Panc1 (cell line): ENCODE measurements at regions not wholly inside any gene's neighbourhood (a gene's known extent, or its start where the extent isn't known, plus 50 kb on each side); places are given as distances from the start of the nearest gene placed in this dataset.

Source experiments
- ATAC-seq: fragments of 200-7000 bp; cut with Tn5 transposase; 2 replicates; pipeline ENCODE4 v1.9.1; 2020; ENCODE audit warnings: mild to moderate bottlenecking, moderate library complexity
- BruUV-seq: library from RNA; stranded (reverse); fragments of 400-500 nt; replicated peaks from 2 replicates; lab custom pipeline; 2021; lab: Mats Ljungman, UMichigan
- CTCF ChIA-PET: fragments of 300-600 bp; sonication (Branson Sonifier 250); formaldehyde crosslinking; loops from one replicate; lab custom pipeline; 2022; ENCODE audit warnings: antibody characterized with exemption; lab: Charles Lee
- POLR2A ChIA-PET: fragments of 300-600 bp; sonication (Branson Sonifier 250); formaldehyde crosslinking; loops from one replicate; lab custom pipeline; 2022; ENCODE audit warnings: antibody characterized with exemption; lab: Charles Lee
- DNase-seq: peaks from one replicate; pipeline ENCODE4 v3.0.0-alpha.2; 2010; ENCODE audit warnings: low read depth, low spot score
- H3K27ac ChIP-seq: 2 replicates; pipeline ENCODE4 v1.5.1; 2011; ENCODE audit warnings: mild to moderate bottlenecking, low read length, inconsistent platforms
- H3K27me3 ChIP-seq: fragments of 200-500 bp; sonication (Bioruptor generic); 2 replicates; pipeline ENCODE4 v1.6.0; 2014; ENCODE audit warnings: low read length, inconsistent platforms; ENCODE audit not compliant: control insufficient read depth, insufficient read depth
- H3K36me3 ChIP-seq: fragments of 200-500 bp; sonication (Bioruptor generic); 2 replicates; pipeline ENCODE4 v1.5.1; 2014; ENCODE audit warnings: inconsistent platforms, mild to moderate bottlenecking, low read length, moderate library complexity; ENCODE audit not compliant: control insufficient read depth, insufficient read depth
- H3K4me1 ChIP-seq: 2 replicates; pipeline ENCODE4 v1.5.1; 2011; ENCODE audit warnings: inconsistent platforms, mild to moderate bottlenecking, low read length, moderate library complexity; ENCODE audit not compliant: control insufficient read depth, insufficient read depth
- H3K4me3 ChIP-seq, 2 experiments: 2 replicates each; pipeline ENCODE4 v1.5.1; 2011 to 2012; ENCODE audit warnings: low read depth in 2 of 2, low read length in 2 of 2, mild to moderate bottlenecking in 2 of 2, inconsistent platforms in 1 of 2, moderate library complexity in 1 of 2
- H3K9me3 ChIP-seq: fragments of 200-500 bp; sonication (Bioruptor generic); 2 replicates; pipeline ENCODE4 v1.5.1; 2014; ENCODE audit warnings: low read depth, mild to moderate bottlenecking, inconsistent platforms, low read length, moderate library complexity; ENCODE audit not compliant: control insufficient read depth, insufficient read depth
- POLR2AphosphoS5 ChIP-seq: IDR thresholded peaks from 2 replicates; pipeline ENCODE4 v1.6.1; 2012; ENCODE audit warnings: mild to moderate bottlenecking, low read depth, low read length, moderate library complexity
- REST ChIP-seq, 2 experiments: IDR thresholded peaks; 2 replicates each; pipeline ENCODE4 v1.6.1; 2011 to 2012; ENCODE audit warnings: low read depth in 2 of 2, control low read depth in 1 of 2, low read length in 1 of 2, mild to moderate bottlenecking in 1 of 2, moderate library complexity in 1 of 2; ENCODE audit not compliant: insufficient read depth in 1 of 2
- SIN3A ChIP-seq: IDR thresholded peaks from 2 replicates; pipeline ENCODE4 v1.6.1; 2012; ENCODE audit warnings: low read depth, mild to moderate bottlenecking, low read length, moderate library complexity, borderline replicate concordance; ENCODE audit not compliant: insufficient read depth
- TCF7L2 ChIP-seq: IDR thresholded peaks from 2 replicates; pipeline ENCODE4 v1.6.1; 2011; ENCODE audit warnings: mild to moderate bottlenecking, low read depth, low read length, inconsistent platforms
- in situ Hi-C: cut with HindIII; loops from 2 replicates; pipeline ENCODE4 v1.10.0; 2016; ENCODE audit warnings: low sequenced_read_pairs, low pct_unique_long_range_greater_than_20kb
- intact Hi-C: fragments of 100-400 bp; cut with micrococcal nuclease; formaldehyde crosslinking; loops from one replicate; pipeline ENCODE4 v1.10.0; 2022; ENCODE audit not compliant: unreplicated experiment
- TF ChIP-seq, protein P1 (sequence below): fragments of 450-650 bp; IDR thresholded peaks from 2 replicates; pipeline ENCODE4 v1.5.1; 2017; ENCODE audit warnings: mild to moderate bottlenecking

- intact Hi-C loops (no loop called here), in situ Hi-C loops (no loop called here)
- BruUV-seq: no TSS peak
- Histone ChIP-seq H3K4me1 (peaks cover 3% of the 10 kb centered on the region), H3K4me3 (no peak overlapping the region), H3K27me3 (no peaks in the 10 kb centered on the region), H3K36me3 (no peaks in the 10 kb centered on the region), H3K27ac (no peak overlapping the region), H3K9me3 (no peaks in the 10 kb centered on the region)
- TF ChIP-seq, protein P1, sequence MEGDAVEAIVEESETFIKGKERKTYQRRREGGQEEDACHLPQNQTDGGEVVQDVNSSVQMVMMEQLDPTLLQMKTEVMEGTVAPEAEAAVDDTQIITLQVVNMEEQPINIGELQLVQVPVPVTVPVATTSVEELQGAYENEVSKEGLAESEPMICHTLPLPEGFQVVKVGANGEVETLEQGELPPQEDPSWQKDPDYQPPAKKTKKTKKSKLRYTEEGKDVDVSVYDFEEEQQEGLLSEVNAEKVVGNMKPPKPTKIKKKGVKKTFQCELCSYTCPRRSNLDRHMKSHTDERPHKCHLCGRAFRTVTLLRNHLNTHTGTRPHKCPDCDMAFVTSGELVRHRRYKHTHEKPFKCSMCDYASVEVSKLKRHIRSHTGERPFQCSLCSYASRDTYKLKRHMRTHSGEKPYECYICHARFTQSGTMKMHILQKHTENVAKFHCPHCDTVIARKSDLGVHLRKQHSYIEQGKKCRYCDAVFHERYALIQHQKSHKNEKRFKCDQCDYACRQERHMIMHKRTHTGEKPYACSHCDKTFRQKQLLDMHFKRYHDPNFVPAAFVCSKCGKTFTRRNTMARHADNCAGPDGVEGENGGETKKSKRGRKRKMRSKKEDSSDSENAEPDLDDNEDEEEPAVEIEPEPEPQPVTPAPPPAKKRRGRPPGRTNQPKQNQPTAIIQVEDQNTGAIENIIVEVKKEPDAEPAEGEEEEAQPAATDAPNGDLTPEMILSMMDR: no peak
- TF ChIP-seq TCF7L2 (no peak), POLR2AphosphoS5 (no peak), SIN3A (no peak), REST (IDR thresholded peaks at IDR 0.05; ENCODE audit: insufficient read depth in 1 of 2, low read depth in 2 of 2, low read length in 1 of 2) (no peak)
- CTCF ChIA-PET: no interaction called here
- ATAC-seq (no peak), DNase-seq (no peak)
- POLR2A ChIA-PET: no interaction called here
These were observed 247.4 kb upstream of the TPM1 start for GRCh38 chr15:62795171-62795570.

GRCh38 chr15:62795700-62796695, 246.5 kb upstream of the TPM1 start:
- no peaks in the 10 kb centered on the region for H3K36me3 ChIP-seq
- intact Hi-C loops (no loop called here), in situ Hi-C loops (no loop called here)
- ChIA-PET POLR2A (no interaction called here), CTCF (no interaction called here)
- no peak overlapping the region for H3K4me3 ChIP-seq
- peaks cover 3% of the 10 kb centered on the region for H3K4me1 ChIP-seq
- no peaks in the 10 kb centered on the region for H3K9me3 ChIP-seq
- BruUV-seq: no TSS peak
- ATAC-seq (no peak), DNase-seq (no peak)
- no peak for TF ChIP-seq REST (IDR thresholded peaks at IDR 0.05; ENCODE audit: insufficient read depth in 1 of 2, low read depth in 2 of 2, low read length in 1 of 2)
- TF ChIP-seq TCF7L2: no peak
- TF ChIP-seq, protein P1: no peak
- no peak for TF ChIP-seq POLR2AphosphoS5
- no peak for TF ChIP-seq SIN3A
- no peaks in the 10 kb centered on the region for H3K27me3 ChIP-seq
- no peak overlapping the region for H3K27ac ChIP-seq
